NOMO-1 (cell line): ENCODE measurements at regions not wholly inside any gene's neighbourhood (a gene's known extent, or its start where the extent isn't known, plus 50 kb on each side); places are given as distances from the start of the nearest gene placed in this dataset.

ENCODE experiments used
- DNase-seq, 2 experiments: peaks; one replicate each; lab custom pipeline; 2025; ENCODE audit not compliant: unreplicated experiment in 2 of 2; lab: John Stamatoyannopoulos, UW

- no peak for DNase-seq
Observed at GRCh38 chr12:126684703-126685102, 1582.3 kb upstream of the TMEM132C start.

DNA sequence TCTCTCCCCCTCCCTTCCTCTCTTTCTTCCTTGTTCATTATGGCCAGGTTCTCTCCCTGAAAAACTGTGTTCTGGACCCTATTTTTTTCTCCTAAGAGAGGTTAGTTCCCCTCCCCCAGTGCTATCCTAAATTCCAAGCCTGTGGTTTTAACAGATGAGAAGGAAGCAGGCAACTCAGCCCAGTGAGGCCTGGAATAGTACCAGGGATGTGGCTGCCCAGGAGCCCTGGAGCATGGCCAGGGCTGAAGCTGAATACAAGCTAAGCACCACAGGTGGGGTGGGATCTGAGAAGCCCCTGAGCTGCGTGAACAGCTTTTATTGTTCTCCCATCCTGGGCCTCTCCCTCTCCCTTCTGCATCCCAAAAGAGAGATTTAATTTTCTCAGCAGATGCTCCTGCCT is 1581.3 kb upstream of the TMEM132C start:
- no peak for DNase-seq

DNA sequence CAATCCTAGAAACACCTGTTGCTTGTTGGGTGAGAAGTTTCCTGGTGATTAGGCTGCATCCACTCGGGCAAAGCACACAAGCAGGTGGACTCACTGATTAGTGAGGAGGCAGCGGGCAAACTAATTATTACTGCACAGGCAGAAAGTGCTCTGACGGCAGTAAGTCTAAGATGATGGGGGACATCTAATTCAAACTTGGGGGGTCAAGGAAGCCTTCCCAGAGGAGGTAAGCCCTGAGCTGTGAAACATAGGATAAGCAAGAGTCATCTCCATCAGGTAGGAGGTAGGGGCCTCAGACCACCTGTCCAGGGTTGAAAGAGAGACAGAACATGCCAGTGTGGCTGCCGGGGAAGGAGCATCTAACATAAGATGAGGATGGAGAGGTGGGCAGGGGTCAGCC is 1578.4 kb upstream of the TMEM132C start:
- DNase-seq, result no peak

DNA sequence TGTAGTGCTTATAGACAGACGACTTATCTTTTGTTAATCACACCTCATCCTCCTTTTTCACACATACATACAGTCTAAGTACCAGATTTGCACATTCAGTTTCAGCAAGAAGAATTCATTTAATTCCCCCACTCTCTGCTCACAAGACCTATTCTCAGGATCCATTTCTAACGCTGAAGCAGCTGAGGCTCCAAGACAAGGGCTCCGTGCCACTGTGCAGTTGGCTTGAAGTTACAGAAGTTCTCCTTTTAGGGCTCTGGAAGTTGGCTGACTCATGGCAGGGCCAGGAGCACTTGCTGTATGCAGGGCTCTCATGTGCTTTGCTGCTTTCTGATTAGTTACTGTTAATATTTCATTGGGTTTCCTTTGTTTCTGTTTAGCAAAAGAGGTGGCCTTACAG is 1566.9 kb upstream of the TMEM132C start:
- DNase-seq, result no peak

GRCh38 chr12:126704609-126705008 is 1562.4 kb upstream of the TMEM132C start:
- DNase-seq, result no peak

DNA sequence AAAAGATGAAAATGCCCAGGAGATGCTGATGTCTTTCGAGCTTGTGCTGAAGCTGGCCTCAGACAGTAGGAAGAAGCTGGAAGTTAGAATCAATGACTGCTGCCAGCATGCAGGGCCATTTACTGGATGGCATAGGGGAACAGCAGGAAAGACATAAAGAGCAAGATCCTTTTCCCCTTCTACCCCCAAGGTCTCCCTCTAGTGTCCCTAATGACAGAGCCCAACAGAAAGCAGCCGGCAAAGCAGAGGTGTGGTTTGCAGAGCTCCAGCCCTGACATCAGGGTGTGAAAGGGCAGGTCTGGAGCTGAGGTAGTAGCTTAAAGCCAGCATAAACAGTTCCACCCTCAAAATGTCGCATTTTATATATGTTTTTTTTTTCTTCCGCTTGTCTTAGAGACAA is 1560.7 kb upstream of the TMEM132C start:
- DNase-seq, result no peak

GRCh38 chr12:126708492-126708896 is 1558.5 kb upstream of the TMEM132C start:
- DNase-seq, result no peak

- no peak for DNase-seq
Observed at GRCh38 chr12:126718365-126718764, 1548.6 kb upstream of the TMEM132C start.

GRCh38 chr12:126719912-126720705 is 1546.9 kb upstream of the TMEM132C start:
- no peak for DNase-seq

- no peak for DNase-seq
Observed at GRCh38 chr12:126726481-126727217, 1540.3 kb upstream of the TMEM132C start.

- DNase-seq, result no peak
Observed at GRCh38 chr12:126727218-126728075, 1539.5 kb upstream of the TMEM132C start.

DNA sequence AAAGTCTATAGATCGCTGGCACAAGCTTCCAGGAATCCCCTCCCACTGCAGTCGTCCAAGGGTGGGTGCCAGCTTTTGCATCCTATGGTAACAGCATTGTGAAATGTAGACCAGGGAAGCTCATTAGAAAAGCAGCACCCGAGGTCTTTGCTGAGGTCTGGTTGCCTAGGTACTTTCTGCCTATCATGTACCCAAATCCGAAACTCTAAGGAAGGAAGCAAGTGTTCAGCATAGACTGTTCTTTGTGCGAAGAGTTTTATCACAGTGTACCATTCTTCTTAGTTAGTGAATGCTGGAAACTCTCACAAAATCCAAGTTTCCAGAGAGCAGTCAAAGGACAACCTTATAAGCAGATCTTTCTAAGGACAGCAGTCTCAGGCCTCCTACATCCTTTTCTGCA is 1532.7 kb upstream of the TMEM132C start:
- DNase-seq, result no peak

- no peak for DNase-seq
Observed at GRCh38 chr12:126734710-126735109, 1532.3 kb upstream of the TMEM132C start.

DNA sequence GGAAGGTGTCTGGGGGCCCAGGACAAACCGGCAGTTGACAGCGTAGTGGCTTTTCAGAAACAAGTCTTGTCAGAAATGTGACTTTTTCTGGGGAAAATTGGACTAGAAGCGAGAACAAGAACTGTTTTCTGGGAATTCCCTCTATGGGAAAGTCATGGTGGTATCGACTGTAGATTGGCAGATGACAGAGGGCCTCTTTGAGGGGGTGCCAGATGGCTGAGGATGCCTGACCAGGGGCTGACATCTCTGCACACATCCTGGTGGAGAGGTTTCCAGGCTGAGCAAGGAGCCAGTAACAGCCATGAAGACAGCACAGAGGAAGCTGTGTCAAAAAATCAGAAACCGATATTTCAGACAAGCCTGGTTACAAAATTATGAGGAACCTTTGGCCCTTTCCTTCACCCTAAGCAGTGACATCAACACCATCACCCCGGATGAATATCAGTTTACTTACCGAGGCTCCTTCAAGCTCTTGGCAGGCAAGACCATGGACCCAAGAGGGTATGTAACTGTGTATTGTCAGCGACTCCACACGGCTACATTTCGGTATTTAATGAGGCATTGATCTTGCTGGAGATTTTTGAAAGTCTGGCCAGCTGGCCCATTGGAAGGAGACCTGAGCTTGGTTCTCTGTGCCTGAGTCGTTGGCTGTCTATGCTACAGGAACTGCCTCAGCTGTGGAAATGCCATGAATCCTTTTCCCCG is 1525.3 kb upstream of the TMEM132C start:
- DNase-seq, result no peak

DNA sequence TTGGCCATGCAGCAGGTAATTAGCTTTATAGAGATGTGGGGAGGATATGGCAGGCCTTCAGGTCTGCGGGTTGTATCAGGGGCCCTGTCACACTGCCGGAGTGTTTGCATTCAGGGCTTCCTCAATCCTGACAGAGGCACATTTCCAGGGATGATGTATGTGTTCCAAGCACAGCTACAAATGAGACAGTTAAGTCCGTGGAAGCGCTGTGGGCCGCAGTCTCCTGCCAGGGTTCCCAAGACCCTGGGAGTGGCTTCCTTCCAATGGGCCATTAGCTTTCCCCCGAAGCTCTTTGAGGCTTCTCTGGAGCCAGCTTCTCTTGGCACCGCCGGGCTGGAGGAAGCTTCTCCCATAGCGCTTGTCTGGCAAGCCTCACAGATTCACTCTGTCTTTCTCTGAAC is 1524.7 kb upstream of the TMEM132C start:
- DNase-seq, result no peak

DNA sequence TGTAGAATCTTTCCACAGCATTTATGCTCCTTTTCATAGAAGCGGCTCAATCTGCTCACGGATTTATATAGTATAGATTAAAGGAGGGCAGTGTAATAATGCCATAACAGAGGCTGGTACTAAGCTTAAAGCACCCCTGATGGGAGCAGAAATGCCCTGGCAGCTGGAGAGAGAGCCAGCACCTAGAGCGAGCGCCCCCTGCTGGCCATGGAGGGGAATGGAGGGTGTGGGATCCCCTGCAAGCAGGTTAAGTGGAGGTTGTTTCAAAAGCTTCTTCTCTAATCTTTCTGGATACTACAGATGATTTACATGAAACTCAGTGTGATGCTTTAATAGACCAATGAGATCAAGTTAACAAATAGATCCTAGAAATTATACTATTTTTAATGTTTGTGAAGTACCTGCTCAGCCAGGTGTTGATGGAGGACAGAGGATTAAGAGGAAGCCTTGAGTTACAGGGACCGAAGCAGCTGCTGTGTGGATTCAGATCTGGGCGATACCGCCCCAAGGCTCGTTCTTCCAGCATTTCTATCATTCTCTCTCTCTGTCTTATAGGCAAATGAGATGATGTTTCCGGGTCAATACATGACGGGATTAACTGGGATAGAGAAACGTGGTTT is 1519.3 kb upstream of the TMEM132C start:
- peak; percentile 5 to 10 for DNase-seq

GRCh38 chr12:126752021-126752420 is 1514.9 kb upstream of the TMEM132C start:
- DNase-seq, result no peak

DNA sequence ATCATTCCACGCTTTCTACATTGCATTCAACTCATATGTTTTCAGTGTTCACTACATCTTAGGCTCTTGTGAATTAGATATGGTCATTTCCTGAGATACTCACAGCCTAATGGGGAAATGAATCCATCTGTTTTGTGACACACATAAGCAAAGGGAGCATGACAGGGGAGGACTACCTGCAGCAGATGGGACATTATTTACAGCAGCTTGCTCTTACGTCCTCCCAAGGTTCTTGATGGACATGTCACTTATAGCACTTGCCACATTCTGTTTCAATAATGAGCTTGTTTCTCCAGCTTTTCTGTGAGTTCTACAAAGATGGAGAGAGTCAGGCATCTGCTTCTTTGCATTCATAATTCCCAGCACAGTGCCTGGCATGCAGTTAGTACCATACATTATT is 1509.6 kb upstream of the TMEM132C start:
- no peak for DNase-seq

DNA sequence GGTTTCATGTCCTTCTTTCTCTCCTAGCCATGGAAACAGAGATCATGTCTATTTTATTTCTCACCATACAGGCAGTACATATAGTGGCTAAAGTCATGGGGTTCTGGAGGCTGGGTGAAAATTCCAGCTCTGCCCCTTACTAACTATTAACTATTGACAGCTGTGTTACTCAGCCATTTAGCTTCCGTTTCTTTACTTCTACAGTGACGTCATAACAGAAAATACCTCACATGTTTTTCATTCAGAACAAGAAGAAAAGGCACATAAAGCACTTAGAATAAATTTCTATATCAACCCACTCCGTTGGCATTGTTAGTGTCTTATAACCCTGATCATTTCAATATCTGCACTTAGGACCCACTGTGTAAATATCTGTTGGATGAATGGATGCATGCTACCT is 1506.9 kb upstream of the TMEM132C start:
- DNase-seq, result no peak

DNA sequence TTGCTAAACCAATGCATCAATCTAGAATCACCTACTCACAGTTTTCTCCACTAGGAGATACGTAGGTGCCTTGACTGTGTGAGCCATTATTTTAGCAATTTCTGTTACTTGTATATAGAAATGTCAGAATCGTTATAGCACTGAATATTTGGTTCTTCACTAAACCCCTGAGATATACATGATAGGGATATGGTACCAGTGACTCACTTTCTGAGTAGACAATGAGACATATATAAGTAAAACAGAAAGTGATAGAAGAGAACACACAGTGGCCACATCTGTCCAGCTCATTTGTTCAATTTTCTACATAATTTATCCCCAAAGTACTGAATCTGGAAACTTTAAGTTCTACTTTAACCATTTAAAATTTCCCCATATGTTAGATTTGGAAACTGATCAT is 1505.5 kb upstream of the TMEM132C start:
- DNase-seq, result no peak
